H9 (cell line): ENCODE measurements at regions not wholly inside any gene's neighbourhood (a gene's known extent, or its start where the extent isn't known, plus 50 kb on each side); places are given as distances from the start of the nearest gene placed in this dataset.

Experiments used
- DNase-seq: peaks from one replicate; pipeline ENCODE4 v3.0.0-alpha.2; 2017
- H2AFZ ChIP-seq: one replicate; pipeline ENCODE4 v1.6.1; 2013; ENCODE audit warnings: mild to moderate bottlenecking, low read length, control low read depth, moderate library complexity
- H2AK5ac ChIP-seq: 2 replicates; pipeline ENCODE4 v1.6.1; 2013; ENCODE audit warnings: low read length, control low read depth, mixed read lengths; ENCODE audit not compliant: insufficient read length
- H2BK120ac ChIP-seq: one replicate; pipeline ENCODE4 v1.6.1; 2013; ENCODE audit warnings: low read depth, mild to moderate bottlenecking, low read length, control low read depth, inconsistent platforms; ENCODE audit not compliant: poor library complexity, severe bottlenecking
- H2BK12ac ChIP-seq: 2 replicates; pipeline ENCODE4 v1.6.1; 2013; ENCODE audit warnings: low read length, control low read depth, mixed read lengths, low read depth; ENCODE audit not compliant: insufficient read length
- H2BK15ac ChIP-seq: 2 replicates; pipeline ENCODE4 v1.6.1; 2013; ENCODE audit warnings: low read depth, low read length, control low read depth
- H2BK20ac ChIP-seq: one replicate; pipeline ENCODE4 v1.6.1; 2013; ENCODE audit warnings: low read depth, mild to moderate bottlenecking, low read length, control low read depth, inconsistent platforms; ENCODE audit not compliant: poor library complexity, severe bottlenecking
- H2BK5ac ChIP-seq: 2 replicates; pipeline ENCODE4 v1.6.1; 2013; ENCODE audit warnings: low read length, control low read depth, mixed read lengths; ENCODE audit not compliant: insufficient read length
- H3K14ac ChIP-seq: 2 replicates; pipeline ENCODE4 v1.6.1; 2013; ENCODE audit warnings: low read length, control low read depth; ENCODE audit not compliant: insufficient read depth
- H3K18ac ChIP-seq: 2 replicates; pipeline ENCODE4 v1.6.1; 2013; ENCODE audit warnings: low read depth, mild to moderate bottlenecking, mixed read lengths, low read length, control low read depth; ENCODE audit not compliant: insufficient read length
- H3K23ac ChIP-seq: 2 replicates; pipeline ENCODE4 v1.6.1; 2013; ENCODE audit warnings: low read length, control low read depth, mixed read lengths, low read depth; ENCODE audit not compliant: insufficient read length
- H3K23me2 ChIP-seq: 2 replicates; pipeline ENCODE4 v1.6.1; 2013; ENCODE audit warnings: low read depth, mild to moderate bottlenecking, mixed read lengths, low read length, control low read depth; ENCODE audit not compliant: insufficient read length, poor library complexity, severe bottlenecking
- H3K27ac ChIP-seq: 2 replicates; pipeline ENCODE4 v1.5.1; 2013; ENCODE audit warnings: low read length, control low read depth, mixed read lengths, low read depth; ENCODE audit not compliant: insufficient read length
- H3K27me3 ChIP-seq: 2 replicates; pipeline ENCODE4 v1.6.1; 2013; ENCODE audit warnings: low read length, control low read depth, inconsistent platforms; ENCODE audit not compliant: insufficient read depth
- H3K4ac ChIP-seq: 2 replicates; pipeline ENCODE4 v1.6.1; 2013; ENCODE audit warnings: low read depth, mild to moderate bottlenecking, control low read depth, inconsistent platforms, low read length, moderate library complexity
- H3K4me1 ChIP-seq: 2 replicates; pipeline ENCODE4 v1.6.1; 2013; ENCODE audit warnings: low read length, control low read depth, inconsistent platforms; ENCODE audit not compliant: insufficient read depth
- H3K4me2 ChIP-seq: 2 replicates; pipeline ENCODE4 v1.6.1; 2013; ENCODE audit warnings: low read length, control low read depth, mixed read lengths; ENCODE audit not compliant: insufficient read length, insufficient read depth
- H3K56ac ChIP-seq: 2 replicates; pipeline ENCODE4 v1.6.1; 2013; ENCODE audit warnings: low read depth, mild to moderate bottlenecking, mixed read lengths, low read length, control low read depth; ENCODE audit not compliant: insufficient read length
- H3K79me1 ChIP-seq: 2 replicates; pipeline ENCODE4 v1.6.1; 2013; ENCODE audit warnings: low read depth, mild to moderate bottlenecking, moderate library complexity, low read length, control low read depth, inconsistent platforms; ENCODE audit not compliant: insufficient read depth, poor library complexity, severe bottlenecking
- H3K79me2 ChIP-seq: 2 replicates; pipeline ENCODE4 v1.6.1; 2013; ENCODE audit warnings: low read length, control low read depth, inconsistent platforms; ENCODE audit not compliant: insufficient read depth
- H3K9ac ChIP-seq: 2 replicates; pipeline ENCODE4 v1.6.1; 2013; ENCODE audit warnings: low read length, control low read depth, mixed read lengths; ENCODE audit not compliant: insufficient read length; ENCODE audit errors: extremely low read depth
- H3K9me3 ChIP-seq: one replicate; pipeline ENCODE4 v1.6.1; 2013; ENCODE audit warnings: low read depth, low read length, inconsistent platforms; ENCODE audit not compliant: control insufficient read depth
- H3T11ph ChIP-seq: one replicate; pipeline ENCODE4 v1.6.1; 2013; ENCODE audit warnings: mild to moderate bottlenecking, low read length, control low read depth, inconsistent platforms
- H4K20me1 ChIP-seq: one replicate; pipeline ENCODE4 v1.6.1; 2013; ENCODE audit not compliant: control insufficient read depth, insufficient read length, insufficient read depth
- H4K5ac ChIP-seq: 2 replicates; pipeline ENCODE4 v1.6.1; 2013; ENCODE audit warnings: low read depth, mild to moderate bottlenecking, mixed read lengths, low read length, control low read depth; ENCODE audit not compliant: insufficient read length
- H4K8ac ChIP-seq: replicated peaks from 2 replicates; pipeline ENCODE4 v1.6.1; 2013; ENCODE audit warnings: low read length, control low read depth, mixed read lengths, low read depth; ENCODE audit not compliant: insufficient read length
- H4K91ac ChIP-seq: 2 replicates; pipeline ENCODE4 v1.6.1; 2013; ENCODE audit warnings: low read depth, mild to moderate bottlenecking, moderate library complexity, mixed read lengths, low read length, control low read depth; ENCODE audit not compliant: insufficient read length
- H3K27ac Mint-ChIP-seq, 3 experiments: 2 replicates in 2 of 3; 3 replicates in 1 of 3; pipeline ENCODE4 v1.8.0; 2020 to 2021; ENCODE audit warnings: mixed read lengths in 3 of 3, mild to moderate bottlenecking in 1 of 3, moderate library complexity in 1 of 3
- H3K27me3 Mint-ChIP-seq: 2 replicates; pipeline ENCODE4 v1.8.0; 2021; ENCODE audit warnings: low read depth, mild to moderate bottlenecking, moderate library complexity, mixed read lengths
- H3K36me3 Mint-ChIP-seq, 3 experiments: 2 replicates in 2 of 3; 3 replicates in 1 of 3; pipeline ENCODE4 v1.8.0; 2020 to 2021; ENCODE audit warnings: low read depth in 3 of 3, mixed read lengths in 3 of 3; ENCODE audit not compliant: insufficient read depth in 1 of 3
- H3K4me1 Mint-ChIP-seq, 2 experiments: 2 replicates each; pipeline ENCODE4 v1.8.0; 2020; ENCODE audit warnings: mixed read lengths in 2 of 2
- H3K4me3 Mint-ChIP-seq, 2 experiments: 2 replicates in 1 of 2; 3 replicates in 1 of 2; pipeline ENCODE4 v1.8.0; 2020 to 2021; ENCODE audit warnings: mild to moderate bottlenecking in 2 of 2, mixed read lengths in 2 of 2, moderate library complexity in 1 of 2
- H3K9me3 Mint-ChIP-seq, 2 experiments: 2 replicates in 1 of 2; 3 replicates in 1 of 2; pipeline ENCODE4 v1.8.0; 2020; ENCODE audit warnings: mild to moderate bottlenecking in 2 of 2, mixed read lengths in 2 of 2, moderate library complexity in 1 of 2
- CTCF ChIP-seq: fragments of 200-600 bp; sonication (generic); conservative IDR thresholded peaks from 3 replicates; pipeline ENCODE4 v1.8.0; 2021; ENCODE audit warnings: antibody characterized with exemption, mild to moderate bottlenecking
- WGBS: extraction: QIAGEN DNeasy Blood & Tissue Kit; methylation state at CpG from one replicate; pipeline ENCODE4 v1.1.7; 2013; ENCODE audit warnings: missing lambda C conversion rate, low lambda C conversion rate, mixed read lengths; ENCODE audit not compliant: insufficient read length; ENCODE audit errors: extremely low coverage; 5-methylcytosine and 5-hydroxymethylcytosine counted together

- H3K36me3 Mint-ChIP-seq = no peaks in the 10 kb centered on the region
- H3K27ac Mint-ChIP-seq = no peak overlapping the region
- Histone ChIP-seq H3K23me2 (no peaks in the 10 kb centered on the region), H2AFZ (no peak overlapping the region), H3K14ac (no peak overlapping the region), H3K27ac (no peak overlapping the region), H4K91ac (no peak overlapping the region), H4K8ac (no peak overlapping the region), H2AK5ac (no peak overlapping the region), H3K9me3 (no peaks in the 10 kb centered on the region), H2BK12ac (no peak overlapping the region), H3K4me2 (no peak overlapping the region), H2BK120ac (no peak overlapping the region), H2BK5ac (no peak overlapping the region), H3K9ac (no peak overlapping the region), H3K56ac (no peak overlapping the region), H2BK15ac (no peak overlapping the region), H3K79me2 (no peaks in the 10 kb centered on the region), H3T11ph (no peak overlapping the region), H3K23ac (no peak overlapping the region), H3K4me1 (no peaks in the 10 kb centered on the region), H3K27me3 (peaks cover 4% of the 10 kb centered on the region), H3K4ac (no peak overlapping the region), H4K5ac (no peak overlapping the region), H4K20me1 (no peaks in the 10 kb centered on the region), H3K79me1 (no peaks in the 10 kb centered on the region), H3K18ac (no peak overlapping the region), H2BK20ac (no peak overlapping the region)
- DNase-seq = no peak
- no peak for TF ChIP-seq CTCF
- peaks cover 10 to 13% of the 10 kb centered on the region in 2 experiments for H3K4me1 Mint-ChIP-seq
- no peaks in the 10 kb centered on the region for H3K9me3 Mint-ChIP-seq
- no CpG with 5 or more reads among the region's 2 CpGs for WGBS
- peaks cover 32% of the 10 kb centered on the region for H3K27me3 Mint-ChIP-seq
- no peak overlapping the region for H3K4me3 Mint-ChIP-seq
Observed at GRCh38 chr12:13777374-13777773, 204.0 kb downstream of the GRIN2B start.
